ENCODE measurements at regions not wholly inside any gene's neighbourhood (a gene's known extent, or its start where the extent isn't known, plus 50 kb on each side); places are given as distances from the start of the nearest gene placed in this dataset.

DNA sequence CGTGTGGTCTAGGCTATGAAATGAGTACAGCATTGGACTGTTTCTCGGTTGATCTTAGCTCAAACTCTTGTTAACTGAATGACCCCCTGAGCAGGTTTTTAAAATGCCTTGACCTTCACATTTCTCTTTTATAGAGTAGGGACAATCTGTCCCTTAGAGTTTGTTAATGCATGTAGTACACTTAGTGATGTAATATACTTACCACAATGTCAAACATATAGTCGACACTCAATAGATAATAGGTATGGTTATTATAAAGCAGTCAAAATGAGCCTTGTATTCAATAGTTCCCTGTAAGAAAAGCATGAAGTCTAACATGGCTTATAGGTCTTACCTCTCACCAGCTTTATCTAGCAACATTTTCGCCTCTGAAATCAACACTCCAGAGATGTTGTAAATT, 161.0 kb upstream of the RUNX1 start:
- DNase-seq (ENCODE audit: extremely low read depth, low read depth): no peak
- TF ChIP-seq, protein P1, sequence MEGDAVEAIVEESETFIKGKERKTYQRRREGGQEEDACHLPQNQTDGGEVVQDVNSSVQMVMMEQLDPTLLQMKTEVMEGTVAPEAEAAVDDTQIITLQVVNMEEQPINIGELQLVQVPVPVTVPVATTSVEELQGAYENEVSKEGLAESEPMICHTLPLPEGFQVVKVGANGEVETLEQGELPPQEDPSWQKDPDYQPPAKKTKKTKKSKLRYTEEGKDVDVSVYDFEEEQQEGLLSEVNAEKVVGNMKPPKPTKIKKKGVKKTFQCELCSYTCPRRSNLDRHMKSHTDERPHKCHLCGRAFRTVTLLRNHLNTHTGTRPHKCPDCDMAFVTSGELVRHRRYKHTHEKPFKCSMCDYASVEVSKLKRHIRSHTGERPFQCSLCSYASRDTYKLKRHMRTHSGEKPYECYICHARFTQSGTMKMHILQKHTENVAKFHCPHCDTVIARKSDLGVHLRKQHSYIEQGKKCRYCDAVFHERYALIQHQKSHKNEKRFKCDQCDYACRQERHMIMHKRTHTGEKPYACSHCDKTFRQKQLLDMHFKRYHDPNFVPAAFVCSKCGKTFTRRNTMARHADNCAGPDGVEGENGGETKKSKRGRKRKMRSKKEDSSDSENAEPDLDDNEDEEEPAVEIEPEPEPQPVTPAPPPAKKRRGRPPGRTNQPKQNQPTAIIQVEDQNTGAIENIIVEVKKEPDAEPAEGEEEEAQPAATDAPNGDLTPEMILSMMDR (IDR thresholded peaks at IDR 0.05; ENCODE audit: low read depth, low read length, missing control alignments): no peak

DNA sequence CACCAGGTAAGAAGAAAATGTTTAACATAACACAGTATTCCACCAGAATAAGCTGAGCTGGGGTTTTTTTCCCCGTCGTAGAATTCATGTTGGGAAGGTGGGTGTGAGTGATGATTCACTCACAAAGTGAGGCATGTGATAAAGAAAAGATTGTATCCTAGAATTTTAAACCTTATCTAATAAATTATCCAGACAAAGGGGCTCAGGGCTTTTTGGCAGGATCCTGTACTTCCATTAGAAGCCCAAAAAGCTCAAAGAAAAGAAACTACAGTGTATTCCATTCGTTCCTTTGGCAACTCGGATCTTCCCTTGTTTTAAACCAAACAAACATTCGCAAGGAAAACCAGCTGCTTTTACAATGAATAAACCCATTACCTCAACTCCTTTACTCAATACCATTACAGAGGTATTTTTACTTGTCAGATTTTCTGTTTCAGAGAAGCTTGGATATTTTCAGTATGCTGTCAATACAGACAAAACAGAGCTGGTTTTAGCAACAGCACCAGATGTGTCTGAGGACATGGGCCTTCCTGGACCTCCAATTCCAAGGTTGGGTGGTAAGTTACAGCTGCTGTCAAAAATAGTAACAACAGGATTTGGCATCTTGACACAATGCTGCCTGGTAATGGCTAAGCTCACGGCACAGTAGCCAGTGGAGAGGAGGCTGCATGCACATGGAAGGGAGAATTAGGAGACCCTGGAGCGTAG, 159.9 kb upstream of the RUNX1 start:
- no peak overlapping the region for H3K4me3 ChIP-seq (replicated peaks; ENCODE audit: low read depth, low read length)
- TF ChIP-seq, protein P1 (IDR thresholded peaks at IDR 0.05; ENCODE audit: low read depth, low read length, missing control alignments): no peak
- DNase-seq (ENCODE audit: extremely low read depth, low read depth): no peak

More for the DNA sequence above, 161.0 kb upstream of the RUNX1 start:
- no peak overlapping the region for H3K4me3 ChIP-seq (replicated peaks; ENCODE audit: low read depth, low read length)

DNA sequence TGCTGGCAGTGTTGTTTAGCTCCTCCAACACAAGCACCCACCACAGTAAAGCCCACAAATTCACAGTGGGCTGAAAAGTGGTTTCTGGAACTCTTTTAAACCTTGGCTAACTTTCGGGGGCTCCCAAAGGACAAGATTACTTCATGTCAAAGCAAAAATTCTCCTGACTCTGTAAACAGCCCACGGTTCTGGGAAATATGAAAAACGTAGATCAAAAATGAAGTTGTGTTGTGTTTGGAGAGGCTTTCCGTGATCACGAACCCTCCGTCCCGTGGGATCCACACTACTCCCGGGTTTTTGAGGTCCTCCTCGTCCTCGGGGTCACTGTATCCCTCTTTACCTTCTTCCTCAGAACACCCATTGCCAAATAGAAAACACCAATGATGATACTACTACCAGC, 159.0 kb upstream of the RUNX1 start:
- DNase-seq (ENCODE audit: extremely low read depth, low read depth): no peak
- TF ChIP-seq, protein P1 (IDR thresholded peaks at IDR 0.05; ENCODE audit: low read depth, low read length, missing control alignments): no peak
- no peak overlapping the region for H3K4me3 ChIP-seq (replicated peaks; ENCODE audit: low read depth, low read length)

DNA sequence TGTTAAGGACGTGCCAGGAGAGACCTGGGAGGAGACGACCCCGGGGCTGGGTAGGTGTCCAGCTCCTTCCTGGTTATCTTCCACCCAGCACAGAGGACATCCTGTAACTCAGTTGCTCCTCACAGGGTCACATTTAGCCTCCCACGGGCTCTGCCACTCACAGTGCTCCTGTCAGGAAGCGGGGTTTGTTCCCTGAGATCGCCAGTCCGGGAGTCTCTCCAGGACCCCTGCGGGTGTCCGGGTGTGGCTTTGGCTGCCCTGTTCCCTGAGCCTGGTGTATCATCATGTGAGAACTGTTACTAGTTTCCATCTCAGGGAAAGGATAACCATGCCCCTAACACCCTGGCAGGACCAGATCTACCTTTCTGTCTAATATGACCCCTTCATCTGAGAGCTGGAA, 158.2 kb upstream of the RUNX1 start:
- no peak overlapping the region for H3K4me3 ChIP-seq (replicated peaks; ENCODE audit: low read depth, low read length)
- no peak for DNase-seq (ENCODE audit: extremely low read depth, low read depth)
- TF ChIP-seq, protein P1 (IDR thresholded peaks at IDR 0.05; ENCODE audit: low read depth, low read length, missing control alignments): no peak

DNA sequence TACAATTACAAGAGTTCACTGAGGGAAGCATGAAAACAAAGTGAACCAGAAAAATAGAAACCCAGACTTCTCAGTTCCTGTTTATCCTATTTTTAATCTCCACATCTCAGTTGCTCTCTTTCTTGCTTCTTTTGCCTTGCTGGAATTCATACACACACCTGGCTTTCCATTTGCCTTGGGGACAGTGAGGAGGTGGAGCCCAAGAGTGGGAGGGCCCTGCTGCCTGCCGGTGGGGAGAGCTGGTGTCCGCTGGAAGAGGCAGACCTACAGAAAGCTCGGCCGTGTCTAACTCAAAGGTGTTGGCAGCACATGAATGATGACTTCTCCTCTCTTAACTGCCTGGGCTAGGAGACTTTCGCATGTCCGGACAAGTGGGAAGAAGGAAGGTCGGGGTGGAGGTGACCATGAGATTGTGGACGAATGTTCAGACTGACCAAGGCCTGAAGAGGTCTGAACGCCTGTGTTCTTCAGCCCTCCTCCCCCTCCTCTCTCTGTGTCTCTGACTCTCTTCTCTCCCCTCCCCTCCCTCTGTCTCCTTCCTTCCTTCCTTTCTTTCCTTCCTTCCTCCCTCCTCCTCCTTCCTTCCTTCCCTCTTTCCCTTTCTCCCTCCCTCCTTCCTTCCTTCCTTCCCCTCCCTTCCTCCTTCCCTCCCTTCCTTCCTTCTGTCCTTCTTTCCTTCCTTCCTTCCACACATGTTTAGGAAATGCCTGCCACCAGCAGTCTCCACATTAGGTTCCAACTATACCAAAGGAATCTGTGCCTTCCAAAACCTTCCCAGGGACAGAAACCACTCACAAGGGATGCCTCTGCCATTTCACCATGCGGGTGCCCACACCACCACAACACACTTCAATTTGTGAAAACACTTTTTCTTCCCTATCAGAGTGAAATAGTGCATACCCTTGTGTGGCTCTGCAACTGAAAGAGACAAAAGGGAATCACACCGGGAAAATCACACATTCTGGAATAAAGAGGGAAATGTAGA, 157.3 kb upstream of the RUNX1 start:
- H3K4me3 ChIP-seq (replicated peaks; ENCODE audit: low read depth, low read length): no peak overlapping the region
- no peak for DNase-seq (ENCODE audit: extremely low read depth, low read depth)
- TF ChIP-seq, protein P1 (IDR thresholded peaks at IDR 0.05; ENCODE audit: low read depth, low read length, missing control alignments): no peak

DNA sequence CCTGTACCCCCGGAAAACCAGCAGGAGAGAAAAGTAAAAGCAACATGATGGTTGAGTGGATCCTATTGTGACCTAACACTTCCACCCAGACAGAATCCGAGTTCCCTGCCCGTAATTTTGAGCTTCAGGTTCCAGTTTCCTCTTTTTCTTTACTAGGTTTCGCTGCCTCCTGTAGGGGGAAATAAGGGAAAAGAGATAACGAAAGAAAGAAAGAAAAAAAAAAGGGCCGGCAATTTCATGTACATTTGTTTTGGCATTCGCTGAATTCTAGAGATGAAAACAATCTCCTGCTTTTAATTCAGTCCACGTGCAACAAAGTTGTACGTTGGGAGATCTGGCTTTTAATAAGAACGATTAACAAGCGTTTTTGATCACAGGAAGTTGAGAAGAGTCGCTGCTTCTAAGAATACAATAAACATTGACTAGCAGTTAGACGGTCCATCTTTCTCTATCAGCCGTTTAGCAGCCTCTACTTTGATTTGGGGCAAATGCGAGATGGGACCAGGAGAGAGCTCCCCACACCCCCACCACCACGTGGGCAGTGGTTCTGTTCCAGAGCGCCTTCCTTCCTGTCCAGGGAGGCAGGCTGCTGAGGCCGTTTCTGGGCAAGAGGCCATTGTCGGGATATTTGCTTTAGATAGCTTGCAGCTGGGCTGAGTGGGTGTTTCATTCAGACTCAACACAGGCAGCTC, 155.9 kb upstream of the RUNX1 start:
- no peak overlapping the region for H3K4me3 ChIP-seq (replicated peaks; ENCODE audit: low read depth, low read length)
- peak; percentile 78 for DNase-seq (ENCODE audit: extremely low read depth, low read depth)
- TF ChIP-seq, protein P1 (IDR thresholded peaks at IDR 0.05; ENCODE audit: low read depth, low read length, missing control alignments): peak; percentile 11

Data from HFF-Myc (cell line).